Heart left ventricle (tissue), 16 donors: ENCODE measurements at regions not wholly inside any gene's neighbourhood (a gene's known extent, or its start where the extent isn't known, plus 50 kb on each side); places are given as distances from the start of the nearest gene placed in this dataset.

Source experiments
- ATAC-seq, 4 donors: fragments of 200-7000 bp; cut with Tn5 transposase; one replicate each; pipeline ENCODE4 v1.9.1; 2020 to 2022; ENCODE audit warnings: moderate library complexity in 4 of 4, mild to moderate bottlenecking in 3 of 4, moderate number of reproducible peaks in 1 of 4
- DNase-seq, 5 donors: peaks; one replicate each; pipeline ENCODE4 v3.0.0-alpha.2; 2020
- H3K27ac ChIP-seq, 12 donors: fragments of 200-600 bp; sonication (generic) in 4 of 12; one replicate each; pipeline versions ENCODE4 v1.5.0 to v1.8.0; 2016 to 2022; ENCODE audit warnings: mild to moderate bottlenecking in 2 of 12
- H3K27me3 ChIP-seq, 9 donors: fragments of 200-600 bp; sonication (generic) in 2 of 9; one replicate each; pipeline versions ENCODE4 v1.5.1 to v1.8.0; 2016 to 2022; ENCODE audit warnings: mild to moderate bottlenecking in 3 of 9
- H3K36me3 ChIP-seq, 9 donors: fragments of 200-600 bp; sonication (generic) in 2 of 9; one replicate each; pipeline versions ENCODE4 v1.5.0 to v1.8.0; 2018 to 2022; ENCODE audit warnings: mild to moderate bottlenecking in 2 of 9
- H3K4me1 ChIP-seq, 12 donors: fragments of 200-600 bp; sonication (generic) in 4 of 12; one replicate each; pipeline versions ENCODE4 v1.5.0 to v1.8.0; 2016 to 2022; ENCODE audit warnings: mild to moderate bottlenecking in 3 of 12
- H3K4me3 ChIP-seq, 12 donors: fragments of 200-600 bp; sonication (generic) in 4 of 12; one replicate each; pipeline versions ENCODE4 v1.5.0 to v1.8.0; 2017 to 2022; ENCODE audit warnings: mild to moderate bottlenecking in 9 of 12, moderate library complexity in 4 of 12
- H3K9me3 ChIP-seq, 12 donors: fragments of 200-600 bp; sonication (generic) in 4 of 12; one replicate each; pipeline versions ENCODE4 v1.5.0 to v1.8.0; 2016 to 2022; ENCODE audit warnings: mild to moderate bottlenecking in 1 of 12
- CTCF ChIP-seq, 12 donors: fragments of 200-600 bp; sonication (generic) in 4 of 12; IDR thresholded peaks; one replicate each; pipeline versions ENCODE4 v1.5.0 to v1.8.0; 2018 to 2022; ENCODE audit warnings: antibody characterized with exemption in 12 of 12, mild to moderate bottlenecking in 5 of 12
- POLR2A ChIP-seq, 2 donors: fragments of 450-650 bp; IDR thresholded peaks; one replicate each; pipeline ENCODE4 v1.6.1; 2017; ENCODE audit warnings: antibody characterized with exemption in 2 of 2, mild to moderate bottlenecking in 2 of 2, moderate library complexity in 2 of 2
- WGBS, 4 donors: extraction: QIAGEN DNeasy Blood & Tissue Kit in 2 of 4; methylation state at CpG; one replicate each; pipeline versions ENCODE4 v1.1.5 to v1.1.7; 2013 to 2018; 5-methylcytosine and 5-hydroxymethylcytosine counted together
- intact Hi-C, 10 donors: fragments of 100-400 bp; cut with DNase I; formaldehyde crosslinking; loops; one replicate each; pipeline versions ENCODE4 v1.11.1 to v1.14.2; 2022
- donor health status: ischemic (EF 13 %, LVEDD 7.1; RV severe dilation, severe dysfunction).
- donor health status: healthy with polysubstance abuse.
- donor health status: DM: no; HTN: yes; CAD: no.
- donor health status: DM: no; HTN: no; CAD: no.
- donor health status: ischemic (EF 25% LVEDD 6.9; RV normal size, moderate dysfunction).
- donor health status: ischemic (EF 25% LVEDD 5.7; RV mildly dilated, moderate dysfunction).
- donor health status: healthy.
- donor health status: DM: yes; HTN: yes; CAD: no.
- donor health status: ischemic (EF 35%, LVEDD 5.7; RV mildly dilated, moderate dysfunction).
- donor health status: nonischemic (EF 11% LVEDD 7.7; RV severe dilation, severe dysfunction).
- donor health status: DM: yes; HTN: yes; CAD: no.
- donor health status: PGD.
- donor health status: ischemic (EF 29% LVEDD 5.4; RV normal size, mild dysfunction).
- donor health status: nonischemic (EF 23%, LVEDD 6.1; RV moderate dilation, normal function).

- Histone ChIP-seq H3K9me3 (no peaks in the 10 kb centered on the region), H3K4me3 (no peak overlapping the region), H3K36me3 (no peaks in the 10 kb centered on the region), H3K4me1 (peaks cover 0 to 7% (median 0%) of the 10 kb centered on the region in 12 donors), H3K27ac (no peak overlapping the region), H3K27me3 (peaks cover 0 to 12% (median 0%) of the 10 kb centered on the region in 9 donors)
- no peak for DNase-seq
- intact Hi-C loops: no loop called here
- TF ChIP-seq POLR2A (IDR thresholded peaks at IDR 0.05) (no peak), CTCF (IDR thresholded peaks at IDR 0.05) (no peak)
- 84 to 92% (median 91%) methylated on average over 5 of the region's 5 CpGs for WGBS, 4 donors
- no peak for ATAC-seq
Measured at GRCh38 chr7:134371971-134372370, 55.2 kb upstream of the SLC35B4 start.

DNA sequence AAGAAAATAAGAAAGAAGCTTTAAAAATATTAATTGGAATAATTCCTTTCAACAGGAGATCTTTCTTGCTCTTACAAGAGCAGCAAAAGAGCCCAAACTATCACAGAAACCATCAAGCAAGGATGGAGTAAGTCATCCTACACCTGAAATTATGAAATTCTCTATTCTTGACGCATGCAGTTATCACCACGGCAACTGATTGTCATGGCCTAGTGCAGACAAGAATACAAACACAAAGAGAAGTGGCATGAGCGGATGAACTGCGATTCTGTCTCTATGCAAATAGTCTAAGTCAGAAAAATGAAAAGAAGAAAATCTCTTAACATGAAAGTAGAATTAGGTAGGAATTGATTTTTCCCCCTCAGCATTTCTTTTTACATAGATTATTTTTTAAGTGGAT, 54.8 kb upstream of the SLC35B4 start:
- DNase-seq (no peak), ATAC-seq (no peak)
- Histone ChIP-seq H3K9me3 (no peaks in the 10 kb centered on the region), H3K4me1 (peaks cover 0 to 7% (median 0%) of the 10 kb centered on the region in 12 donors), H3K4me3 (no peak overlapping the region), H3K27me3 (peaks cover 0 to 10% (median 0%) of the 10 kb centered on the region in 9 donors), H3K36me3 (no peaks in the 10 kb centered on the region), H3K27ac (no peak overlapping the region)
- WGBS, 4 donors: 91 to 94% (median 94%) methylated on average over 4 of the region's 4 CpGs
- intact Hi-C loops: no loop called here
- TF ChIP-seq CTCF (IDR thresholded peaks at IDR 0.05) (no peak), POLR2A (IDR thresholded peaks at IDR 0.05) (no peak)

DNA sequence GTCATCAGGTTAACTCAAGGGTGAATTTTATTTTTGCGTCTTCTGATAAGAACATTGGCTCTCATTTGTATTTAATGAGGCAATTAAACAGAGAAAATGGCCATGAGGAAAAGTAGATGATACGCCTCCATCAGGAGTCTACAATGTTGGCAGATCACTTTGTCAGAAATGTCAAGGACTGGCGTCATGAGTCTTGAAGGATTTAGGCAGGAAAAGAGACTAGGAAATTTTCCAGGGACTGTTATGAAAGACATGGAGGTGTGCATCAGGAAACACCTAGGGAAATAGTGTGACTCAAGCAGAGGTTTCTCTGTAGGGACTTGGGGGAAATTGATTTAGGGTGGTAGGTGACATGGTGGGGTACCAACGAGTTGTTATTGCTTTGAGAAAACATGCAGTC, 53.4 kb upstream of the SLC35B4 start:
- peaks cover 0 to 7% (median 0%) of the 10 kb centered on the region in 12 donors for H3K4me1 ChIP-seq
- WGBS, 4 donors: 76 to 87% (median 81%) methylated on average over 4 of the region's 4 CpGs
- H3K4me3 ChIP-seq: no peak overlapping the region

DNA sequence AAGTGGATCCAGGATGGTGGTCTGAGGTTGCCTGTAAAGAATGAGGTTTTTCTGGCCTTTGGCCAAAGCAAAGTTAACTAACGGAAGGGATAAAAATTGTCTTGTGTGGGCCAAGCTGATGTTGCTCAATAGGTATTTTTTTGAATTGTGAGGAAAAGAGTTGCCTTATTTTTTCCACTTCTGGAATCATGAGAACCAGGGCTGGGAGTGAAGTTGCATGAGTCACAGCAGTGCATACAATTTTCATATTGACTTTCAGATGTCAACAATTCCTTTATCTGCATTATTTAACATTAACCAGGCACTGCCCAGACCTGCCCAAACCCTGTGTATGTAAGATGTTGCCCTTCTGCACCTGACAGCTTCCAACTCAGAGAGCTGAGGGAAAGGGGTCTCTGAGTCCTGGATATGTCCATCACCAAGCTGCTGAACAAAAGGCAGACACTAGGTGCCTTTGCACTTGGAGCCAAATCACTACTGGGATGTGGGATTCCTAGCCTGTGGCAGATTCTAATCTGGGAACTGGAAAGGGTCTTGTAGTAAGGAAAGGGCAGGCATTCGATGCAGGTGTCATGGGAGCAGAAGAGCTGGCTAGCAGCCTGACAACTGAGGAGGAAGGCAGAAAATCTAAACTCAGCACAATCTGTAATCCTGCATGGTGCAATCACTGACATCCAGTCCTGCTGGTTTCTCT, 52.3 kb upstream of the SLC35B4 start:
- Histone ChIP-seq H3K36me3 (no peaks in the 10 kb centered on the region), H3K27ac (no peak overlapping the region), H3K4me3 (no peak overlapping the region), H3K4me1 (peaks cover 0 to 7% (median 0%) of the 10 kb centered on the region in 12 donors), H3K27me3 (peaks cover 0 to 9% (median 0%) of the 10 kb centered on the region in 9 donors), H3K9me3 (no peaks in the 10 kb centered on the region)
- TF ChIP-seq POLR2A (IDR thresholded peaks at IDR 0.05) (no peak), CTCF (IDR thresholded peaks at IDR 0.05) (no peak)
- ATAC-seq (peak in 1 of 4 donors; percentile 12), DNase-seq (no peak)
- 12 to 19% (median 16%) methylated on average over 2 of the region's 2 CpGs for WGBS, 4 donors
- intact Hi-C loops: no loop called here

More for the DNA sequence above, 53.4 kb upstream of the SLC35B4 start:
- no peak for TF ChIP-seq POLR2A (IDR thresholded peaks at IDR 0.05)
- TF ChIP-seq CTCF (IDR thresholded peaks at IDR 0.05): no peak
- Histone ChIP-seq H3K9me3 (no peaks in the 10 kb centered on the region), H3K27me3 (peaks cover 0 to 10% (median 0%) of the 10 kb centered on the region in 9 donors), H3K36me3 (no peaks in the 10 kb centered on the region), H3K27ac (no peak overlapping the region)
- DNase-seq (no peak), ATAC-seq (no peak)
- intact Hi-C loops: no loop called here
